ENCODE measurements at regions not wholly inside any gene's neighbourhood (a gene's known extent, or its start where the extent isn't known, plus 50 kb on each side); places are given as distances from the start of the nearest gene placed in this dataset.
A peak's percentile ranks its signal among the peaks of the same experiment; 100 is the strongest.

- Mint-ChIP-seq H3K4me1 (peaks cover 44% of the 10 kb centered on the region), H3K36me3 (no peaks in the 10 kb centered on the region), H3K27me3 (ENCODE audit: low read depth) (no peaks in the 10 kb centered on the region), H3K9me3 (peaks cover 6% of the 10 kb centered on the region), H3K27ac (peak overlapping the region; percentile 15), H3K4me3 (no peak overlapping the region)
- no peak for TF ChIP-seq CTCF (IDR thresholded peaks at IDR 0.05; ENCODE audit: unreplicated experiment)
- no peak for DNase-seq (ENCODE audit: low spot score in 2 of 2, unreplicated experiment in 2 of 2)
Measured at GRCh38 chr6:15735567-15736265, 72.9 kb upstream of the DTNBP1 start.

- Mint-ChIP-seq H3K4me1 (peaks cover 40% of the 10 kb centered on the region), H3K9me3 (peaks cover 6% of the 10 kb centered on the region), H3K27ac (no peak overlapping the region), H3K36me3 (no peaks in the 10 kb centered on the region), H3K4me3 (no peak overlapping the region), H3K27me3 (ENCODE audit: low read depth) (no peaks in the 10 kb centered on the region)
- DNase-seq (ENCODE audit: low spot score in 2 of 2, unreplicated experiment in 2 of 2), result no peak
- no peak for TF ChIP-seq CTCF (IDR thresholded peaks at IDR 0.05; ENCODE audit: unreplicated experiment)
Measured at GRCh38 chr6:15734118-15734897, 71.5 kb upstream of the DTNBP1 start.

GRCh38 chr6:15730922-15731321, 68.1 kb upstream of the DTNBP1 start:
- H3K27me3 Mint-ChIP-seq (ENCODE audit: low read depth), result no peaks in the 10 kb centered on the region
- H3K4me3 Mint-ChIP-seq, result no peak overlapping the region
- no peak overlapping the region for H3K27ac Mint-ChIP-seq
- DNase-seq (ENCODE audit: low spot score in 2 of 2, unreplicated experiment in 2 of 2), result no peak
- H3K4me1 Mint-ChIP-seq, result peaks cover 32% of the 10 kb centered on the region
- no peak for TF ChIP-seq CTCF (IDR thresholded peaks at IDR 0.05; ENCODE audit: unreplicated experiment)
- H3K36me3 Mint-ChIP-seq, result no peaks in the 10 kb centered on the region
- no peaks in the 10 kb centered on the region for H3K9me3 Mint-ChIP-seq

- H3K4me3 Mint-ChIP-seq, result no peak overlapping the region
- H3K36me3 Mint-ChIP-seq, result no peaks in the 10 kb centered on the region
- no peak for DNase-seq (ENCODE audit: low spot score in 2 of 2, unreplicated experiment in 2 of 2)
- TF ChIP-seq CTCF (IDR thresholded peaks at IDR 0.05; ENCODE audit: unreplicated experiment), result no peak
- H3K27me3 Mint-ChIP-seq (ENCODE audit: low read depth), result no peaks in the 10 kb centered on the region
- H3K9me3 Mint-ChIP-seq, result no peaks in the 10 kb centered on the region
- no peak overlapping the region for H3K27ac Mint-ChIP-seq
- H3K4me1 Mint-ChIP-seq, result peaks cover 28% of the 10 kb centered on the region
Measured at GRCh38 chr6:15730442-15730841, 67.6 kb upstream of the DTNBP1 start.

- TF ChIP-seq CTCF (IDR thresholded peaks at IDR 0.05; ENCODE audit: unreplicated experiment), result no peak
- H3K36me3 Mint-ChIP-seq, result no peaks in the 10 kb centered on the region
- no peaks in the 10 kb centered on the region for H3K27me3 Mint-ChIP-seq (ENCODE audit: low read depth)
- H3K4me1 Mint-ChIP-seq, result no peaks in the 10 kb centered on the region
- no peak overlapping the region for H3K27ac Mint-ChIP-seq
- H3K9me3 Mint-ChIP-seq, result peaks cover 19% of the 10 kb centered on the region
- no peak for DNase-seq (ENCODE audit: low spot score in 2 of 2, unreplicated experiment in 2 of 2)
- no peak overlapping the region for H3K4me3 Mint-ChIP-seq
Measured at GRCh38 chr6:15722731-15723130, 59.9 kb upstream of the DTNBP1 start.
